SK-N-SH treated with all-trans-retinoic acid at 6 μM for 48 hours (cell line): ENCODE measurements at regions not wholly inside any gene's neighbourhood (a gene's known extent, or its start where the extent isn't known, plus 50 kb on each side); places are given as distances from the start of the nearest gene placed in this dataset.

Experiments
- ESRRG ChIP-seq: fragments of 250-450 bp; sonication (Bioruptor Pico); IDR thresholded peaks from 2 replicates; pipeline ENCODE4 v1.6.1; 2021; ENCODE audit warnings: mild to moderate bottlenecking
- PATZ1 ChIP-seq: fragments of 250-450 bp; sonication (Bioruptor Pico); IDR thresholded peaks from 2 replicates; pipeline ENCODE4 v1.8.0; 2020; ENCODE audit warnings: mild to moderate bottlenecking, moderate library complexity, borderline replicate concordance
- RARB ChIP-seq: fragments of 250-450 bp; sonication (Bioruptor Pico); IDR thresholded peaks from 2 replicates; pipeline ENCODE4 v1.8.0; 2021; ENCODE audit warnings: mild to moderate bottlenecking, moderate library complexity
- TCF4 ChIP-seq: fragments of 250-450 bp; sonication (Bioruptor Pico); IDR thresholded peaks from 2 replicates; pipeline ENCODE4 v1.8.0; 2021; ENCODE audit warnings: mild to moderate bottlenecking, moderate library complexity, borderline replicate concordance
- ZFP3 ChIP-seq: fragments of 250-450 bp; sonication (Bioruptor Pico); IDR thresholded peaks from 2 replicates; pipeline ENCODE4 v1.5.0; 2020; ENCODE audit warnings: mild to moderate bottlenecking, moderate library complexity

DNA sequence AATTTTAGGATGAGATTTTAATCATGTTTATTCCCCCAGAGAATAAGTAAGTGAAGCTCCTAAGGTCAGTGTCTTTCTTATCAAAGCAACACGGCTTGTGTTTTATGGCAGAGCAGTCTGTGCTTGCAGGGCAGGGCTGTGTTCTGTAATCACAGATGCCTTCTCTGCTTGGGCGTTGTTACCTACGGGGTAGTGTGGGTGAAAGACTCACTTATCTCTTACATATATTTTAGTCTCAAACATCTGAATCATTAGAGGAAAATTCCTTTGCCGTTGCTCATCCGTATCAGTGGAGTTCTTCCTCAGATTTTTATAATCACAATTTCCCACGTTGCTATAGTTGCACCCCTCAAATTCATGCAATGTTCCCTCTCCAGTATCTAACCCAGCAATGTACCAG is 271.7 kb upstream of the MEIS2 start:
- TF ChIP-seq ZFP3 (CRISPR knock-in tag) (no peak), RARB (no peak), PATZ1 (no peak), ESRRG (no peak), TCF4 (CRISPR knock-in tag) (no peak)
